ENCODE measurements at regions not wholly inside any gene's neighbourhood (a gene's known extent, or its start where the extent isn't known, plus 50 kb on each side); places are given as distances from the start of the nearest gene placed in this dataset.
"Not testable (repeated sequence)": the region's sequence is repeated elsewhere in the genome, so short reads cannot be mapped to it uniquely, and the experiment has no call there.

DNA sequence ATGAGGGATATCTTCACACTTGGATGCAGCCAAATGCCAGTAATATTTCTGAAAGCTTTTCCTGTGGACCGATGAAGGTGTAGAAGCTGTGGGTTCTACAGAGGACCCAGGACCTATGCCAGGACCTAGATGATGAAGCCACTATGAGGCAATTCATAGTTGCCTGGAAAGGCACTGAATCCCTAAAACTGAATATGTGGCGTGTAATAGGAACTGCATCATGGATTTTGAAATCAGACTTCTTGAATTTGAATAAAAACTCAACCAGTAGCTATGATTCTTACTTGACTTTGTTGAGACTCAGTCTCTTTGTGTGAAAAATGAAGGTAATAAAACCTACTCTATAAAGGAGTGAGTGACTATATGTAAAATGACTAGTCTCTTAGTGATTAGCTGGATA is 89.9 kb upstream of the SGK1 start:
- TF ChIP-seq CTCF (IDR thresholded peaks at IDR 0.05; ENCODE audit: insufficient read depth, low read depth, low read length, missing control alignments): no peak
- H3K4me3 ChIP-seq (ENCODE audit: low read depth, low read length): no peak overlapping the region
- no peak for DNase-seq (ENCODE audit: low read depth)

- TF ChIP-seq CTCF (IDR thresholded peaks at IDR 0.05; ENCODE audit: insufficient read depth, low read depth, low read length, missing control alignments): no peak
- no peak overlapping the region for H3K4me3 ChIP-seq (ENCODE audit: low read depth, low read length)
- no peak for DNase-seq (ENCODE audit: low read depth)
Measured at GRCh38 chr6:134406311-134406710, 88.4 kb upstream of the SGK1 start.

- no peak overlapping the region for H3K4me3 ChIP-seq (ENCODE audit: low read depth, low read length)
- DNase-seq (ENCODE audit: low read depth): no peak
- no peak for TF ChIP-seq CTCF (IDR thresholded peaks at IDR 0.05; ENCODE audit: insufficient read depth, low read depth, low read length, missing control alignments)
Measured at GRCh38 chr6:134405386-134406087, 87.6 kb upstream of the SGK1 start.

DNA sequence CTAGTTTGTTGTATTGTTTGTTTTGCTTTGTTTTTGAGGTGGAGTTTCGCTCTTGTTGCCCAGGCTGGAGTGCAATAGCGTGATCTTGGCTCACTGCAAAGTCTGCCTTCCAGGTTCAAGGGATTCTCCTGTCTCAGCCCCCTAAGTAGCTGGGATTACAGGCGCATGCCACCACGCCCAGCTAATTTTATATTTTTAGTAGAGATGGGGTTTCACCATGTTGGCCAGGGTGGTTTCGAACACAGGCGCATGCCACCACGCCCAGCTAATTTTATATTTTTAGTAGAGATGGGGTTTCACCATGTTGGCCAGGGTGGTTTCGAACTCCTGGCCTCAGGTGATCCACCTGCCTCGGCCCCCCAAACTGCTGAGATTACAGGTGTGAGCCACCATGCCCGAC is 85.4 kb upstream of the SGK1 start:
- not testable (repeated sequence) for DNase-seq (ENCODE audit: low read depth); H3K4me3 ChIP-seq (ENCODE audit: low read depth, low read length)

- DNase-seq (ENCODE audit: low read depth): no peak
Measured at GRCh38 chr6:134402372-134402984, 84.6 kb upstream of the SGK1 start.

DNA sequence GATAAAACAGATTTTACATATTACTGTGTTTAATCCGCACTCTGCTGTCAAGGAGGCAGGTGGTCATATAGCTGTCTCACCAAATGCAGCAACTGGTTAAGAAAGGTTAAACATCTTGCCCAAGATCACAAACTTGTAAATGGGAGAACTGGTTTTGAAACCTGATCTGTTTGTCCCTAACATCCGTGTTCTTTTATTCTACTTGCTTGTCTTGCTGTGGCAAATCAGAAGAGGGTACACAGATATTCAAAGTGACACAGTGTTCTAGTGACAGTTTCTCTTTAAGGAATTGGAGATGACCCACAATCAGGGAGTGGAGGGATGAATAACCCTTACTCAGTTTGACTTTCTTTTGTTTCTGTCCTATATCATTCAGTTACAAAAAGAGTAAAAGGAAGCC is 83.0 kb upstream of the SGK1 start:
- no peak overlapping the region for H3K4me3 ChIP-seq (ENCODE audit: low read depth, low read length)
- TF ChIP-seq CTCF (IDR thresholded peaks at IDR 0.05; ENCODE audit: insufficient read depth, low read depth, low read length, missing control alignments): no peak
- no peak for DNase-seq (ENCODE audit: low read depth)

More at GRCh38 chr6:134402372-134402984, 84.6 kb upstream of the SGK1 start:
- no peak overlapping the region for H3K4me3 ChIP-seq (ENCODE audit: low read depth, low read length)
- no peak for TF ChIP-seq CTCF (IDR thresholded peaks at IDR 0.05; ENCODE audit: insufficient read depth, low read depth, low read length, missing control alignments)

GRCh38 chr6:134398453-134398852 is 80.5 kb upstream of the SGK1 start:
- no peak for TF ChIP-seq CTCF (IDR thresholded peaks at IDR 0.05; ENCODE audit: insufficient read depth, low read depth, low read length, missing control alignments)
- DNase-seq (ENCODE audit: low read depth): peak; percentile 54
- no peak overlapping the region for H3K4me3 ChIP-seq (ENCODE audit: low read depth, low read length)
